Ammon's horn (tissue), 1 donor: ENCODE measurements at regions not wholly inside any gene's neighbourhood (a gene's known extent, or its start where the extent isn't known, plus 50 kb on each side); places are given as distances from the start of the nearest gene placed in this dataset.

Experiments used
- DNase-seq: peaks from one replicate; pipeline ENCODE4 v3.0.0-alpha.2; 2016; ENCODE audit warnings: low spot score

GRCh38 chr13:50071379-50071778 is 56.1 kb downstream of the KCNRG start:
- DNase-seq: peak; percentile 31

DNA sequence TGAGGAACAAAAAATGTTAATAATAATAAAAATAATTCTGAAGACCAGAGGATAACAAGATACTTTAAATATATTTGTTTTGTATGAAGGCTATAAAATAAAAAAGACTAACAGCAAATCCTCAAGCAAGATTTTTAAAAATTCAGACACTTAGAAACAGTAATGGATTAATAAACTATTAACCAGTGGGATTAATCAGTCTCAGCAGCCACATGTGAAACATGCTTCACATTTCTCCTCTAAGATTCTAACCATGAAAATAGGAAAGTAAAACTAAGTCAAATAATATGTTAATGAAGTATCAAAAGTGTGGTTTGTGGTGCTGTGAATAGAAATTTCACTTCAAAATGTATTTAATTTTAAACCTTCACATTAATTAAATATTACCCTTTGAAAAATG is 57.4 kb downstream of the KCNRG start:
- no peak for DNase-seq

DNA sequence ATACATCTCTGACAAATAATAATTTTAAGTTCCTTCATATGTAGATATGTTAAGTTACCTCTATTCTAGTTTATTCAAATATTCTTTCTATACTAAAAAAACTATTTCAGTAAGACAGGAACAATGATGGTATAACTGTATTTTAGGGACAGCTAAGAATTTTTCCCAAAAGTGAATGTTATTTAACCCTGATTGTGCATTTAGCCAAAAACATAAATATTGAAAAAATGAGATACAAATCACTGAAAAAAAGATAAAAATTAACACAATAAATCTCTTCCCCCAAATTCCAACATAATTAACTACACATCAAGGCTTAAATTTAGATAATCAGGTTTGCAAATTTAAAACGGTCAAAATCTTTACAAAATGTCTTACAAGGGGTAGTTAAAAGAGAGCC is 58.1 kb downstream of the KCNRG start:
- no peak for DNase-seq

DNA sequence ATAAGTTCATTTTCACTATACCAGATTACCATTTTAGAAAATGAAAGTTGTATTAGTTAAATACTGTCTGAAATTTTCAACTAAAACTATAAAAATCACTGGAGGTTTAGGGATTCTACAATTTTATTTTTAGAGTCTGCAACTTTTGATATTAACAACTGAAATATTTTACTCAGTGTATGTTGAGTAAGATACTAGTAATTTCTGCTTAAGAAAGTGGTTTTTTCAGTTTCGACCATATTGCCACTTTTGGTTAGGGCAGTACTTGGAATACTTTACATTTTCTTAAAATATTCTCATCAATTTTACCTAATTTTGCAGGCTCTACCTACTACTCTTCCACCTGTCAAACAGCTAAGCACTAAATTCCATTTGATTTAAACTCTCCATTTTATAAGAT is 59.6 kb downstream of the KCNRG start:
- no peak for DNase-seq

- no peak for DNase-seq
These were observed 60.4 kb downstream of the KCNRG start for GRCh38 chr13:50075619-50076097.

- DNase-seq: no peak
These were observed 62.2 kb downstream of the KCNRG start for GRCh38 chr13:50077431-50077830.

GRCh38 chr13:50078231-50078894 is 63.1 kb downstream of the KCNRG start:
- no peak for DNase-seq

DNA sequence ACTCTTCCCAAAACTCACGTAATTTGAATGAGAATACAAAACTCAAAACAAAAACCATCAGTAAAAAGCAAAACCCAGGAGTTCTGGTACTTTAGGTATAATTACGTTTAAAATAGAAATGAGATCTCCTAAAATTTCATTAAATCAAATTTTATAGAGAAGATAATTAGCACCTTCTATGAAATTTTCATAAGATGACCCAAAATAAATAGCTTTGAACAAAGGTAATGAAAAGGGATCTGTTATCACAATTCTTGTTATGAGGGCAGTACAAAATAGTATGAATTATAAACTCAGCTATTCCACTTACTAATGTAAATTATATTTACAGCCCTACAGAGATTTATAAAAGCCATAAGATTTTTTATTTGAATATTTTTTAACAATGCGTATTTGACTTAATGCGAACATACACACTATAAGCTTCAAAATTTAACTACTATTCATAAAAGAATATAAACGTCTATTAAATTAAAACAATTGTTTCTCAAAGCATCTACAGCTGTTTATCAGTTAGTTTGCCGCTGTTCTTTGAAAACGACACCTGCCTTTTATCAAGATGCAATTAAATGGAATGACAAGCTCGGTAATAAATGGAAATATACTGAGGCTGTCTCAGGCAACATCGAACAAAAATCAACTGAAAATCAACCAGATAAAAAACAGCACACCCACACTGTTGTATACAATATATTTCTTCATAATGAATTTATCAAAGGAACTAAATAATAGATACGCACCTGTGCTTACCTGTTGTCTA is 63.8 kb downstream of the KCNRG start:
- no peak for DNase-seq

DNA sequence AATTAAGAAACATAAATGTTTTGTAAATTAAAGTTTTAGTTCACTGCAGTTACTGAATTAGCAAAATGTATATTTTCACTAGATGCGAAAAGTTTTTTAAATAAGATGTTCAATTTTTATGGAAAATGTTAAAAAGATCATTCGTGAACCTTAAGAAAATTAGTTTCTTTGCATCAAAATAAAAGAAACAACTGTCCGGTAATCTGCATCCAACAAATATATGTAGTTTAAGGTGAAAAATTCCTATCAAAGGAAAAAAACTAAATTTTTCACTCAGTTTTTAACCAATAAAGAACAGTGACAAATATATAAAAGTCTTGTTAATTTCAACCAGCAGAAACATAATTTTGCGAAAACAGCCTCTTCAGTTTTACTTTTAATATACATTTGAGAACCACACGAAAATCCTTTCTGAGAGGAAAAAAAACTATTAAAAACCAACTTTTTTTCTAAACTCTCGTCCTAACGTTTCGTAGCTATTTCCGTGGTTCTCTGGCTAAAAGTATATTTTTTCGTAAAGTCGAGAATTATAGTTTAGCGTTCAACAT is 64.5 kb downstream of the KCNRG start:
- DNase-seq: no peak

DNA sequence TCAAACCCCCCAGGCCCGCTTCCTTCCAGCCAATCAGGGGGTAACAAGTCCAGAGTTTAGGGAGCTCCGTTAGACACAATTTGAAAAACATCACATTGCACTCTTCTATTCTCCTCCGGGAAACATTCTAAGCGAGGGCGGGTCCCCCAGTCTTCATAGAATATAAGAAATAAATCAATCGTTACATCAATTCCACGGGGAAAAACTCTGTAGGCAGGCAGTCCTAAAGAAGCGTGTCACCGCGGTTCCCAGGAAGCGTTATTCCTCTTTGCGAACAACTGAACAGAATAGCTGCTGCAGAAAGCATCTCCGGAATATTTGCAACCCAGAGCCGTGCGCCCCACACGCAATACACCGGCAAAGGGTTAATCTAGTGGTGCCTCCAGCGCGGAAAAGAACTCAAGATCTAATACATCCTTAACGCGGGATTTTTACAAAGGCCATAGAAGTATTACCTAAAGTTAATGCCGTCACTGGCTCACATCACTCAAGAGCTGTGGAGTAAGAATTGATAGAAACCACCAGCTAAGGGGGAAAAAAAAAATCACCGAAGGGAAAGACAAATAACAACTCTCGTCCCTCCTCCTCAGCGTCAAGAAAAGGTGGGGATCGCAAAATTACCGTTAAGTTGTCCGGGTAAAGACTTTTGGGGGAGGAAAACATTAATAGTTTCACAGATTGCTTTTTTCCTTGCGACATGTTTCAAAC is 65.1 kb downstream of the KCNRG start:
- peak; percentile 20 for DNase-seq

GRCh38 chr13:50080911-50081678 is 65.9 kb downstream of the KCNRG start:
- DNase-seq: peak; percentile 32

DNA sequence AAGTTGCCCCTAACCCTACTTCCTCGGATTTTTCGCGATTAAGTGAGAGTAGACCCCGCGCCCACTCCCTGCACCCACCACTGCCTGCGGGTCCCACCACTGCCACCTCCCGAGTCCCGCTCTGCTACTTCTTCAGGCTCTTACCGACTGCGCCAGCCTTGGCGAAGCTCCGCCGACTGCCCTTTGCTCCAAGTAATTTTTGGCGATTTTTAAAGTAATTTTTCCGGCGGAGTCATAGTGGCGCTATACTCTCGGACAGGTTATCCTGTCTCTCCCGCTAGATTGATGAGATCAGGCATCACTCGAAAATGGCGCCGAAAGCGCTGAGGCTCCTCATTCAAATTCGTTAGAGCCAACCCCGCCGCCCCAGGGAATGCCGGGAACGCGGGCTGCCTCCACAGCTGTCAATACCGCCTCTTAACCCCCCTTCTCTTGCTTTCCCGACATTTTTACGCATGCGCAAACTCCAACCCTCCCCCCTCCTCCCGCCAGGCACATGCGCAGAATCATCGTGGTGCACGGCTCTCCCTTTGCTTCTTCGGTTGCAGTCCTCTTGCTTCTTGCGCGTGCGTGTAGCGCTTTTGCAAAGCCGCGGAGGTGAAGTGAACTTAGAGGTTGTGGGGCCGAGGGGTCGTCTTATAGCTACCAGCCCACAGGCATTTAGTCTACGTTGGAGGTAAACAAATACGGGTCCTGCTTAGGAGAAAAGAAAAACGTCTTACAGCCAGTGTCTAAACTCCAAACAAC is 66.6 kb downstream of the KCNRG start:
- peak; percentile 98 for DNase-seq

DNA sequence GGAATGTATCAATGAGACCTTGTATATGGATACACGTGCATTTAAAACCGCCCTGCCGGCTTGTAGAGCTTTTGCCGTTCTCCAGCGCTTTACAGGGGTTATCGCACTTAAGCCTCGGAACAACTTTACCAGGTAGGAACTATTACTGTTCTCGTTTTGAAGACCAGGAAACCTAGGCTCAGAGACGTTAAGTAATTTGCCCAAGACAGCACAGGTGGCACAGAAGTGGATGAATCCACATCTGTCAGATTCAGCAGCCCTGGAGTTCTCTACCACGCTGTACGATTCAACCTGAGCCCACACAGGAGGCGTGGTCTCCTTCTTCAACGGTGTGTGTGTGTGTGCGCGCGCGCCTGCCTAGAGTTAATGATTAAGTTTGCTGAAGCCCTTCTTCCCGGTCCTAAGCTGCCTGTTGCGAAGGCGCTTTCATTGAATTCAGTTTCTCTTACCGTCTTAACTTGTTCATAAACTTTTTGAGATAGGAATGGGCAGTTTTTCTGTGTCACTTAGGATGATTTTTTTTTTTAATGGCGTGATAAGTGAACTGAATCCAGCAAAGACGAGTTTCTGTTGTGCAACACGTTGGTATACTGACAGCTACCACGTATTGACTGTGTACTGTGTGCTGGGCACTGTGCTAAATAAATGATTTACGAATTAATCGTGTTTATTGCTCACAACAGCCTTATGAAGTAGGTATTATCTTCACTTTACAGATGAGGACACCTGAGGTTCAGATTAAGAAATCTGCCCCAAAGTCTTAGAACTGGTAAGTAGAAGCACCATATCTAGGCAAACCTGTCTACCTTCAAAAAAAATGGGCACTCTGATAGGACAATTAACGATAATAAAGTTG is 67.4 kb downstream of the KCNRG start:
- DNase-seq: peak; percentile 22

- DNase-seq: peak; percentile 14
These were observed 69.8 kb downstream of the KCNRG start for GRCh38 chr13:50085063-50085462.

DNA sequence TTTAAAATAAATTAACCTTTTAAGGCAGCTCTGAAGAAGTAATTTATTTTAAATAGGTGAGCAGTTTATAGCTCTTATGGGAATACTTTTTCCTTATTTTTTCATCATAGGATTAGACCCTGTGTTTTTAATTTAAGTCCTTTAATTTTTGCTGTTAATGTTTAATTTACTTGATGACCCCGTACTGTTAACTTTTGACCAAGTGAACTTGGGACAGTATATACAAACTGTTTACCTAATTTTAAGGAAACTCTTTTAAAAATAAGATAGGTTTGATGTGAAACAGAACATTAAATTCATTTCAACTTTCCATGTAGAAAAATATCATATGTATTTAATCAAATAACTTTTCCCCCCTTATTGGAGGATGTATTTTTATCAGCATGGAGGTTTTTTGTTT is 74.4 kb downstream of the KCNRG start:
- no peak for DNase-seq

DNA sequence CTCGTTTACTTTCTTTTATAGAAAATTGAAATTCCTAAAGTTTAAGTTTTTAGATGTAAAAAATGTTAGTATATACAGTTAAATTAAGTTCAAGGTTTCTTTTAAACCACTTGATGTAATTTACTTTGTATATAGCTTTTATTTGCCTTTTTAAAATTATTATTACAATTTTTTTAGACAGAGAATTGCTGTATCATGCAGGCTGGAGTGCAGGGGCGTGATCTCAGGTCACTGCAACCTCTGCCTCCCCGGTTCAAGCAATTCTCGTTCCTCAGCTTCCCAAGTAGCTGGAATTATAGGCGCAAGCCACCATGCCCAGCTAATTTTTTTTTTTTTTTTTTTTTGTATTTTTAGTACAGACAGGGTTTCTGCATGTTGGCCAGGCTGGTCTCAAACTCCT is 75.0 kb downstream of the KCNRG start:
- DNase-seq: no peak

DNA sequence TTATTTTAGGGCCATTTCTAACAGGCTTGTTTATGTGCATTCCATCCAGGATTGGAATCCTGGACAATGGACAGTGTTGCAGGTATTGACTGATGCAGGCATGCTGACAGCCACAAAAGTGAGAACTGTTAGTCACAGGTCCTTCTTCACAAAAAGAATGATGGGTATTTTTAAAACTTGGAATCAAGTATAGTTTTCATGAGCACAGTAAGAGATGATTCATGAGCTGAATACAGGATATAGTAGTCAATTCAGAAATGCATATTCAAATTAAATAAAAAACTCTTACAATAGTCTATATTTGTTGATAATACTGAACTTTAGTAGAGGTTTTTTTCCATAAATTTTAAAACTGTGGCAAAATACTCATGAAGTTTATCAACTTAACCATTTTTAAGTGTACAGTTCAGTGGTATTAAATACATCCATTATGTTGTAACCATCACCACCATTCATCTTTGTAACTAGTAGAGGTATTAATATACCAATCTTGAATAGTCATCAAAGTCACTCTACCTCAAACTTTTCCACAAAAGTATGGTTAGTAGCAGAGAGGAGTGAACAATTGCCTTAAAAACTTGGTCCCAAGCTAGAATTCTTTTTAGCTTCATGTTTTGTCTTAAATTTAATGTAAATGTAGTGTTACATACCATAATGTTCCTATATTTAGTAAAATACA is 79.5 kb downstream of the KCNRG start:
- no peak for DNase-seq

- no peak for DNase-seq
These were observed 83.4 kb downstream of the KCNRG start for GRCh38 chr13:50098693-50099092.

- DNase-seq: no peak
These were observed 84.2 kb downstream of the KCNRG start for GRCh38 chr13:50099473-50099872.

GRCh38 chr13:50101590-50101989 is 86.3 kb downstream of the KCNRG start:
- DNase-seq: no peak
